ENCODE measurements at regions not wholly inside any gene's neighbourhood (a gene's known extent, or its start where the extent isn't known, plus 50 kb on each side); places are given as distances from the start of the nearest gene placed in this dataset.
"Not testable (repeated sequence)": the region's sequence is repeated elsewhere in the genome, so short reads cannot be mapped to it uniquely, and the experiment has no call there.

DNA sequence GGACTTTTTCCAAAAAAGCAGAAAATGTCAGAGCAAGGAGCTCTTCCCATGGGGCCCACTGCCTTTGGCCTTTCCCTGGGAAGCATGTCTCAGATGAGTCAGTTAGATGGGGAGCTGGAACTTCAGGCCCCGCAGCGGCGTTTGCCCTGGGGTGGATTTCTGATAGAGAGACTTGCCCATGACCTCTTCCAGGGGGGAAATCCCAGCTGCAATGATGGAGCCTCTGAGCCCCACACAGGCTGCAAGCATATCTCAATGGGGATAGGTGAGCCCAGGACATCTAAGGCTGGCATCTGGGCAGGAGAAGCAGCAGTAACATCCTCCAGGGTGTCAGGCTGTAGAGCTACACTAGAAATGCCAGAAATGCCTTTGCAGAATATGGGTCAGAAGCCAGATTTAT lies 269.2 kb upstream of the TCERG1L start:
- DNase-seq (ENCODE audit: low read depth): no peak

DNA sequence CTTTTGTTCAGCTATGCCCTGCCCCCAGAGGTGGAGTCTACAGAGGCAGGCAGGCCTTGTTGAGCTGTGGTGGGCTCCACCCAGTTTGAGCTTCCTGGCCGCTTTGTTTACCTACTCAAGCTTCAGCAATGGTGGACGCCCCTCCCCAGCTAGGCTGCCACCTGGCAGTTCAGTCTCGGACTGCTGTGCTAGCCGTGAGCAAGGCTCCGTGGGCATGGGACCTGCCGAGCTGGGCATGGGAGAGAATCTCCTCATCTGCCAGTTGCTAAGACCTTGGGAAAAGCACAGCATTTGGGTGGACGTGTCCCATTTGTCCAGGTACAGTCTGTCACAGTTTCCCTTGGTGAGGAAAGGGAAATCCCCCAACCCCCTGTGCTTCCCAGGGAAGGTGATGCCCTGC lies 270.0 kb upstream of the TCERG1L start:
- DNase-seq (ENCODE audit: low read depth): not testable (repeated sequence)

DNA sequence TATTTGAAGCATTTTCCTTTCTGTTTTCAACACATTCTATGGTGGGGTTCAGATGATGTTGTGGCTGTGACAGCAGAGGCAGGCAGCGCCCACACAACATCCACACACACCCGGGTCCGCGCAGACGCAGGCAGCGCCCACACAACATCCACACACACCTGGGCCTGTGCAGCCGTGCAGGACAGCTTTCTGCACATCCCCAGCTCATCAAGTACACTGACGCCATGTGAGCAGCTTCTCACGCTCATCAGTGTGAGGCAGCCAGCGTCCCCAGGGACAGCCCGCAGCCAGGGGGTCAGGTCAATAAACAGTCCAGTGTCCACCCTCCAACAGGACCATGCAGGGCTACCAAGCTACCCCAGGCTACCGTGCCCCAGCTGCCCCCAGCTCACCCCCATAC lies 272.8 kb upstream of the TCERG1L start:
- no peak for DNase-seq (ENCODE audit: low read depth)

DNA sequence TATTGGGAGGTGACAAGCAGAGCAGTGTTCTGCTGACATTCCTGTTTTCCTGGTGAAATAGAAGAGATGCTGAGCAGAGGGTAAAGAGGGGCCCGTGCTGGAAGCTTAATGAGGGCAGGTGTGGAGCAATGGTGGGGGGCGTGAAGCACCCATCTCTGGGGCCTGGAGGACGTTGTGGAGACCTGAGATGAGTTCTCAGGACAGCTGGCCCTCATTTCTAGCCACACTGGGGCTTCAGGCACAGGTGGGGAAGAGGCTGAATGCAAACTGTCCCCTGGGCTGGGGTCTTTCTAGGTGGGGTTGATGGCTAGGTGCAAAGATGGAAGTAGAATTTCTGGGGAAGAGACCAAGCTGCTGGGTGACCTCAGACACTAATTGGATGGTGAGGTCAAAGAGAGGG lies 274.2 kb upstream of the TCERG1L start:
- DNase-seq (ENCODE audit: low read depth): no peak

DNA sequence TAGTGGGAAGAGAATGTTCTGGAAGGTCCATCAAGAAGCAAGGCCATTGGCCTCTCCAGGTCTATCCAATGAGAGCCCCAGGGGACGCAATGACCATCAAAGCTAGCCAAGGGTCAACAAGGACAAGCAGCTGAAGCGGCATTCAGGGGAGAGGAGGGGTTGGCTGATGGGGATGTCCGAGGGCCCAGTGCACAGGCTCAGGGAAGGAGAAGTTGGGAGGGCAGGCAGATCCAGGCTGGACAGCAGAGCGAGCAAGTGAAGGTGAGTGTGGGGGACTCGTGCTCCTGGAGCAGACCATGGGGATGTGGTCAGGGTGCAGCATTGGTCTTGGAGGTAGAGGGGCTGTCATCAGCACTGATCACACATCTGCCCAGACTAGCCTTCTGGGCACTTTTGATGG lies 275.4 kb upstream of the TCERG1L start:
- no peak for DNase-seq (ENCODE audit: low read depth)

DNA sequence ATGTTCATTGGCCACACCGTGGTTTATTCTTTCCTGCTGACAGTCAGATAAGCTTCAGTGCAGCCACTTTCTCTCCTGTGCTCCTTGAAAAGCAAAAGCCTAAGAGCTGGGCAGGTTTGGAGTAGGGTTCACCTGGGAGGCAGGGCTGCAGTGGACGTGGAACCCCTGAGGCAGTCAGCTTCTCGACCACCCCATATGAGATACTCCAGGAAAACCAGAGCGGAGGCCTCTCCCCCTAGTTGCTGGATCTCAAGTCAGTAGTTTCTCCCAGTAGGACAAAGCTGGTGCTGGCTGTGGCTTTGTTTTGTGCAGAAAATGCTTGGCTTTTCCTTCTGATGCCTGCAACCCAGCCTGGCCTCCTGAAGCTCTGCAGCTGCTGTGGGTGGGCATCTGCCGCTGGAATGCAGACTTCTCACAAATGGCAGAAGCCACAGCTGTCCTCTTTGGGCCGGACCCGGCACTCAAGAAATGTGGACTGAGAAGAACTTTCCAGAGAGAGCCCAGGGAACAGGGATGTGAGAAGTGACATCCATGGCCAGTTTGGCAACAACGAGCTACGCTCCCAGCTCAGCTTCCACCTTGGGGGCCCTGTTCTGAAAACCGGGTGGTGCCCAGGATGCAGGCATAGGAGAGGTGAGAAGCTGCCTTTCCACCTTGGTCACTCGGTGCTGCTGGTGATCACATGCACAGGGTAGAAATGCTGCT lies 276.6 kb upstream of the TCERG1L start:
- no peak for DNase-seq (ENCODE audit: low read depth)

DNA sequence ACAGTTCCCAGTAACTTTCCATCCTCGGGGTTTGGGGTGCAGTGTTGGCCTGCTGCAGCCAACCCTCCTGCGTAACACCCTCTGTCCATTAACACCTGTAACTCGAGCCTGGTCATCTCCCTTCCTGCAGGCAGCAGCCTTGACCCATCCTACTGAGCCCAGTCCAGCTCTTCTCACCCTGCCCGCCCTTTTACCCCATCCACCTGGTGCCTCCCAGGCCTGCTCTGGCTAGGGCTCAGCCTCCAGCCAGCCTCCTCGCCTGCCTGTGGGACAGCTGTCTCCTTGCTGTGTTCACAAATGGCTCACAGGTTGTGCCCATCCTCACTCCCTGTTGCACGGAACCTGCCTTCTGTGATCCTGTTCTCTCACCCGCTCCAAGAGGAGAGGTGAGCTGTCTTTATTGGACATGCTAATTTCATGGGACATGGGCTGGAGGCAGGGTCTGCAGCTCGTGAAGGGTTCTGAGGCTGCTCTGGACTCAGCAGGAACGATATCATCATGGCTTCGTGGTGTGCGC lies 277.2 kb upstream of the TCERG1L start:
- no peak for DNase-seq (ENCODE audit: low read depth)

DNA sequence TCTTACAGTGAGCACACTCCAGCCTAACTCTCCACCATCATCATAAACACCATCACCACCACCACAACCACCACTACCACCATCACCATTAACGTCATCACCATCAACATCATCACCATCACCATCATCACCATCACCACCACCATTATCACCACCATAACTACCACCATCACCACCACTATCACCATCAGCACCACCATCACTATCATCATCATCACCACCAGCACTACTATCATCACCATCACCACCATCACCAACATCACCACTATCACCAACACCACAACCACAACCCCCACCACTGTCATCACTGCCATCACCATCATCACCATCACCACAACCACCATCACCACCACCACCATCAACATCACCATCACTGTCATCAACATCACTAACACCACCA lies 279.0 kb upstream of the TCERG1L start:
- DNase-seq (ENCODE audit: low read depth): no peak

DNA sequence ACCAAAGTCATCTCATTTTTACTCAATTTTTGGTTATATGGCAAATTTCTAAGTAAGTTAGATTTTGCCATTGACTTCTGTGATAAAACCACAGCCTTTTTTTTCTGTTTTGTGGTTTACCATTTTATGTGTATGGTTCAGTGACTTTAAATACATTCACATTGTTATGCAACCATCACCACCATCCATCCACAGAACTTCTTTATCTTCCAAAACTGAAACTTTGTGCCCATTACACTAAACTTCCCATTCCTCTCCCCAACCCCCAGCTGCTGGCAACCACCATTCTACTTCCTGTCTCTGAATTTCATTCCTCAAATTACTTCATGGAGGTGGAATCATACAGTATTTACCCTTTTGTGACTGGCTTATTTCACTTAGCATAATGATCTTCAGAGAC lies 280.4 kb upstream of the TCERG1L start:
- no peak for DNase-seq (ENCODE audit: low read depth)

DNA sequence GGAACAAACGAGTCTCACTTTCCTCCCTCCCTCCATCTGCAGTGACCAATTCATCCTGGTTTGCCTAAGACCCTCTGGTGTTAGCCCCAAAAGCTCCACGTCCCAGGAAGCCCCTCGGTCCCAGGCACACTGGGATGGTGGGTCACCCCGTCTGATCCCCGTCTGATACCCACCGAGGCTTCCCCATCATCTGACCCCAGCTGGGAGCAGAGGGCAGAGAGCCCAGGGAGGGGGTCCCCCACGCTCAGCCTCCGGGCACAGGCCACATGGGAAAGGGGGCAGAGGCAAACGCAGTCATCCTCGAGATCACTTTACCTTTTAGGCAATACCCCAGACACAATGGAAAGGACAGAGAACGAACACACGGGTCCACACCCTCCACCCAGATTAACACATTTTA lies 291.6 kb upstream of the PPP2R2D start:
- DNase-seq (ENCODE audit: low read depth): no peak

DNA sequence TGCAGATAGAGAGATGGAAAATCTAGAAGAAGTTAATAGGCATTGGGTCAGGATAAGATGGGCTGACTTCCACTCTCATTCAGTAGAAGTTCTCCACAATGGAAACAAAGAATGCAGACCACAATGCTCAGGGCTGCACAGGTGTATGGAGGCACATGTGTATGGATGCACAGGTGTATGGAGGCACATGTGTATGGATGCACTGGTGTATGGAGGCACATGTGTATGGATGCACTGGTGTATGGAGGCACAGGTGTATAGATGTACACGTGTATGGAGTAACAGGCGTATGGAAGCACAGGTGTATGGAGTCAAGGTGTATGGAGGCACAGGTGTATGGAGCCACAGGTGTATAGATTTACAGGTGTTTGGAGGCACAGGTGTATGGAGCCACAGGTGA lies 285.7 kb upstream of the PPP2R2D start:
- no peak for DNase-seq (ENCODE audit: low read depth)

DNA sequence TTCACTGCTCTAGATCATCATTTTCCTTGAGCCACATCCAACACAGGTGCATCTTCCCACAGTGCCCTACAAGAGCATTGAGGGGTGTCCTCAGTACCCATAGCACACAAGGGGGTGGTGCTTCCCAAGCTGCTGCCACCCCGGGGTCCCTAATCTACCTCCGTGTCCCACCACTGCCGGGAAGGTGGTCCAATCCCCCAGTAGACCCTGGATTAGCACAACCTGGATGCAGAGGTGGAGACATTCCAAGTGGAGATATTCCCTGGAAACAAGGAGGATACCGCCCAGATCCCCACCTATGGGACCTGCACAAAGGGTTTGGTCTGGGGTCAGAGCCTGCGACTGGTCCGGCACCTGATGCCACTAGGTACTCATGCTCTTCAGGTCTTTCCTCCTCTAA lies 284.8 kb upstream of the PPP2R2D start:
- DNase-seq (ENCODE audit: low read depth): no peak

DNA sequence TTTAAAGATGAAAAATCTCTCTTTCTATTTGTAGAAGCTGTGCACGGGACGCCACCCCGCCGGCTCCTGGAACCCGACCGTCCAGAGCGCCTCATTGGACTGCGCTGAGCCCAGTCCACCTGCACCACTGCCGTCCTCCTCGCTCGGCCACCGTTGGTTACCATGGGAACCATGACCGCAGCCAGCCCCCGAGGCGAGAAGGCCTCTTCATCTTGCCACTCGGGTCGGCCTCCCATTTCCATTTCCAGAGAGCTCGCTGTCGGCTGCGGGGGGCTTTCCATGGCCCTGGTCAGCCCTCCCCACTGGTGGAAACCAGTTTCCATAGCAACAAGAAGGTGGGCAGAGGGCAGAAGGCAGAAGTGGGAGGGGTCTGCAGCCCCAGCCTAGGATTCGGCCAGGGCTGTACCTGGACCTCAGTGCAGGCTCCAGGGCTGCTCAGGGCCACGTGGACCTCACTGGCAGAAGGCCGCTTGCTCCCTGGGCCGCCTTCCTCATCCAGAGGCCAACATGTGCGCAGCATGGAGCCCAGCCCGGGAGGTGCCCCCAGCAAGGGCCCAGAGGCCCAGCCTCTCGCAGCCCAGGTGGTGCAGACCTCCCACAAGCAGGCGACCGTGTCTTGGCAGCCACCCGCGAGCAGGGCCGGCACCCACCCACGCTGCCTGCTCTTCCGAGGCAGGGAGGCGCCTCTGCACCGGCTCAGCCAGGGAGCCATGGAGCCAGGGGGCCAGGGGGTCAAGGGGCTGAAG lies 283.5 kb upstream of the PPP2R2D start:
- DNase-seq (ENCODE audit: low read depth): no peak

DNA sequence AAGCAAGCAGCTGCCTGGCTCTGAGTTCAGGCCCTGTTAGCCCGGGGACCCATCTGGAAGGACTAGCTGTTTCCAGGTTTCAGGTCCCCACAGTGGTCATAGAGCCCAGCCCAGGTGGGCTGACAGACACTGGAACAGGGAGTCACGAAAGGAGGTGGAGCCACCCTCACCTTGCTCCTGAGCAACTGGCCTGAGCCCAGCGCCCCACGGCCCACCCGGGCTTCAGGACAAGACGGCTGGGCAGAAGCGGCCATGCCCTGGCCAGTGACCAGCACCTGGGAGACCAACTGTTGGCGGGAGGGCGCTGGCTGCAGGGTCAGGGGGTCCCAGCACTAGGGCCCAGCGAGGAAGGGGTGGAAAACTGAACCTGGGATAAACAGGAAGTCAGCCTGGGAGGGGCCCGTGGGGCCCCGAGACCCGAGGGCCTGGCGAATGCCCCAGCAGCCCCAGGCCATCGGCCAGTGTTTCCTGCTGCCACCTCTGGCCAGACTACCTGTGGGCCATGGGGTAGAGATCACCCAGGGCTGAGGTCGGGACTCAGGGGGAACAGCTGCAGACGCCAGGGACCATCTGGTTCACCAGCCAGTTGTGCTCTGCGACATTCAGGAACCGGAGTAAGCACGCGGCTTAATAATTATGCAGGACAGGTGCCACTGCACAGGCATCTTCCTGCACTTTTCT lies 282.1 kb upstream of the PPP2R2D start:
- DNase-seq (ENCODE audit: low read depth): no peak

DNA sequence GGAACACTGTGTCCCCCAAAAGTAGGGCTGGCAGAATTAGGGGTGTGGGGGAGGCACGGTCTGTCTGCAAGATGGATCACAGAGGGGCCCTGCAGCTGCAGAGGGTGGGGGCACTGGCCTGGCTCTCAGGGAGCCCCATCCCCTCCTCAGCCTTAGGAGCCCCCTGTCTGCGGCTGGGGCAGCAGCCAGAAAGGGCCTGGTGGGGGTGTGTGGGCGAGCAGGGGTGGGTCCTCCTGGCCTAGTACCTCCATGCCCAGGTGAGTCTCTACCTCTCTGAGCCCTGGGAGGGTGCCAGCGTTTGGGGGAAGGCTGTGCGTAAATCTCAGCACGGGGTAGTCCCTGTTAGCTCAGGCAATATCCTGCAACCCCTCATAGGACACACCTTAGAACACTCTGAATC lies 280.5 kb upstream of the PPP2R2D start:
- no peak for DNase-seq (ENCODE audit: low read depth)

DNA sequence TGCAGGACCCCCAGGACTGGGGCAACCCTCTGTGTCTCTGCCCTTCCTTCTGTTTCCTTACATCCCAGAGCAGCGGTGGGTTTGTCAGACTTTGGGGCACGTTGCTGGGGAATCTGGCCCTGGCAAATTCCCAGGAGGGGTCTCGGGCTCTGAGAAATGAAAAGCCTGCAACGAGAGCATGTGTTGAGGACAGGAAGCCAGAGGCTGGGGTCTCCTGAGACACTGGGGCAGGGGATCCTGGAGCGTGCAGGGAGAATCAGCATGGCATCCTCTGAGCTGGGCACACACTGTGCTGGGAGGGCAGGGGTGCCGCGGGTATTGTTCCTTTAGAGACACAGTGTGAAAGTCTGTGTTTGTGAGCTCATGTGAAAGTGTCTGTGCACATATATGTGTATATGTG lies 279.9 kb upstream of the PPP2R2D start:
- no peak for DNase-seq (ENCODE audit: low read depth)

DNA sequence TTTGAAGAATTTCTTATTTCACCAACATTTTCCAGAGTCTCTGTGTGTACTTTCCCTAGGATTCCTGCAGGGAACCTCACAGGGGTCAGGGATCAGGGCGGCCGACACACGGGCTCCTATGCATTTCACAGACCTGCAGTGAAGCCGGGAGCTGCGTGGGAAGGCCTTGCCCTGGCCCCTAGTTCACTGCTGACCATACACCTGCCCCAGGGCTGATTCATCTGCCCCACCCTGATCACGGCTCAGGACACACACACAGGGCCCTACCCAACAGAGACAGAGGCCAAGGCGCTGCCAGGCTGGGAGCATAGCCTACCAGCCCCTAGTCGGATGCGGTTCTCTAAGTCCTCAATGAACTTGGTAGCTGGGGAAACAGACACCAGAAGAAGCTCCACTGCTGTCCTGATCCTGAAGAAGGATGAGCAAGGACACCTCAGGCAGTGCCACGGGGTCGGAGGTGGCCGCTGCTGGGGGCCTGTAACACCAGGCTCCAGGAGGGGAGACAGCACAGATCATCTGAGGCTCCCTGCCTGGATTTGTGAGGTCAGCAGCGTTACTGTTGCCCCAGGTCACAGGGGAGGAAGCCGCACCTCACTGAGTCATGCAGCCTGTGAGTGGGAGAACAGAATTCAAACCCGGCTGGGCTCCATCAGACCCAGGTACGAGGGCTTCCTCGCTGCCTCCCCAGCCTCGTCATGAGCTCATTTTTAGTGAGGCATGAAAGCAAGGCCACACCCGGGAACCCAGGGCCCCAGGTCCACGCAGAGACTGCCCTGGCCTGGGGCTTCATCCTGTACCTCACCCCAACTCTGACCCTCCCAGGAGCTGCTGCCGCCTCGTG lies 278.8 kb upstream of the PPP2R2D start:
- no peak for DNase-seq (ENCODE audit: low read depth)

DNA sequence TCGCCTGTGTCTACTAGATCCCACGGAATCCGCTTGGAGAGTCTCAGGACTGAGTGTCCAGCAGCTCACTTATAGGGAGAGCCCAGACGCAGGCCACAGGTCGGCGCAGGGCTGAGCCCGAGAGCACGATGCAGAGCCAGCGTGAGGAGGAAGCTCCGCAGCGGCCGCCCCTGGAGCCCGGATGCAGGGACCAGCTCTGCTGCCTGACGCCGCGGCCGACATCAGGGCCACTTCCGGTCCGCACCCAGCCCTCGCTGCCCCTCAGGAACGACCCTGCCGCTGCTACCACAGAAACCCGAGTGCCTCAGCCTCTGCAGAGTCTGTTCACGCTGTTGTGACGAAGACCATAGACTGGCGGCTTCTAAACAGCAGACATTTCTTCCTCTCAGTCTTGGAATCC lies 275.8 kb upstream of the PPP2R2D start:
- no peak for DNase-seq (ENCODE audit: low read depth)

DNA sequence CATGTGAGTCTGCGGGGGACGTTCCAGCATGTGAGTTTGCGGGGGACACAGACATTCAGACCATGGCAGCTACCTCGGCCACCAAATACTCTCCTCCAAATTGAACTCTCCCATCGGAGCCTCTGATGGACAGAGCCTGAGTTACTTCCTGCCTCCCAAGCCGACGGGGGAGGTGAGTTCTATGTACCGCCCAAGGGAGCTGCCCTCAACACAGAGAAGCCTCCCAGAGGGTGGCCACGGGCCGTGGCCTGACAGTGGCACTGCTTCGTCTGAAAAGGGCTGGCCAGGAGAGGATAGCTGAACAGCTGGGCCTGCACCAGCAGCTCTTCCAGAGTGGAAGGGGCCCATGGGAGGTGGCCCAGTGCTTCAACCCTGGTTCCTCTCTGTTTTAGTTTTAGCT lies 274.5 kb upstream of the PPP2R2D start:
- DNase-seq (ENCODE audit: low read depth): no peak

DNA sequence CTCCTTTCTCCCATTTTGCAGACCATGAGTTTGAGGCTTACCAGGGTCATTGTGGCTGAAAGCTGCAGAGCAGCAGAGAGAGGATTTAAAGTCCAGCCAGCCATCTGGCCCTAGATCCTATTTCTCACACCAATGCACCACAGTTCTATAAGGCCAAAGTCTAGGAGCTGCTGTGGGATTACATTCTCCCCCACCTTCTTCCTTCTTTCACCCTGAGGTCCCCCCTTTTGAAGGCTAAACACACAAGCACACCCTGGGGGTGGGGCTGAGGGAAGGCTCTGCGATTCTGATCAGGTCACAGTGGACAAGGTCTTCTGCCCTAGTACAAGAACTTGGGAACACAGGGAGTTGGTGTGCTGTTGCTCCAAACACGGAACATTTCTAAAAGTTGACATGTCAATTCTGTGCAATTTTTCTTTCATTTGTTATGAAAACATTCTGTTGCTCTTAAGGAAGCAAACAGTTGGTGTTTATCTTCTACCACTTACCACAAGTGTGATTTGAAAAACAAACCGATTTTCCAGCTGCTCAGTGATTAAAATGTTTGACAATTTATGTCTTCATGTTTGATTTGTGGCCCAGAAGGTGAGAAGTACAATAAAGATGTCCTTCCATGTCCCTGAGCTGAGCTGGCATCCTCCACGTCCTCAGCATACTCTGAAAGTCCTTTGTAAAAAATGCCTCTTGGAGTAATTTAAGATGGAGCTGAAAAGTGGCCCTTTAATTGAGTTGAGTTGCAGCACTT lies 271.6 kb upstream of the PPP2R2D start:
- no peak for DNase-seq (ENCODE audit: low read depth)

DNA sequence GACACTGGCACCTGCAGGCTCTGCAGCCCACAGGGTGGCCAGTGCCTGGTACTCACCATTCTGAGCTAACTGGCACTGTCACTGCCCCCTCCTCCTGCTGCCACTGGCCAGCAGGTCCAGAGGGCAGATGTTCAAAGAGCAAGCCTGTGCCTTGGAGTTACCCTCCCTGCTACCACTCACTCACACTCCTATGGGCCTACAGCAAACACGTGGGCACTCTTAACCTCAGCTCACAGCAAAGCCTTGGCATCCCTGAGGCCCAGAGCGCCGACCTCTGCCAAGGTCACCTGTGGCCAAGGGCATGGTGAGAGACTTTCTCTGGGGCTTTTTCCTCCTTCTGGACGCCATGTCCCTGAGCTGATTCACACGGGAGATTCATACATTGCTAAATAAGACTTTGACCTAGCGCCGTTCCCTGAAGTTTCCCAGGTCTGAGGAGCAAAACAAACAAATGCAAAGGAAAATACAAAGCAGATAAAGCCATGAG lies 270.0 kb upstream of the PPP2R2D start:
- no peak for DNase-seq (ENCODE audit: low read depth)

Data from HS-5 (cell line).